NCI-H1417 (cell line): ENCODE measurements at regions not wholly inside any gene's neighbourhood (a gene's known extent, or its start where the extent isn't known, plus 50 kb on each side); places are given as distances from the start of the nearest gene placed in this dataset.

ENCODE experiments used
- DNase-seq, 3 experiments: peaks; one replicate each; lab custom pipeline; 2025; lab: John Stamatoyannopoulos, UW

- no peak for DNase-seq
Measured at GRCh38 chr12:89861086-89861485, 152.4 kb upstream of the ATP2B1 start.

GRCh38 chr12:89859508-89860220 lies 151.0 kb upstream of the ATP2B1 start:
- no peak for DNase-seq

GRCh38 chr12:89858718-89859117 lies 150.1 kb upstream of the ATP2B1 start:
- no peak for DNase-seq

GRCh38 chr12:89857652-89858274 lies 149.1 kb upstream of the ATP2B1 start:
- no peak for DNase-seq

DNA sequence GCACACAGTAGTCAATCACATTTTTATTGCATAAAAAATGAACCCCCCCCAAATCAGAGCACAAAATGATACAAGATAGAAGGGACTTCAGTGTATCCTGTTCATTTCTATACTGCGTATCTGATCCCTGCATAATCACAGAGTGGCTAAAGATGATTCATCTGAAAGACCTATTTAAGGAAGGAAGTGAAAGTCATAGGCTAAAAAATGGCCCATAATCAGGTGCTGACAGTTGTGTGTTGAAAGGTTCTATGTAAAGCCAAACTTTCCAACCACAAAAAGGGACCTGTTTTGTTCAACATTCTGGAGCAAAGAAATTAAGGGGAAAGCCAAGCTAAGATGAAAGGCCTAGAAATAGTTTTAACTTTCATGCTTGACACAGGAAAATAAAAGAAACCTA lies 147.8 kb upstream of the ATP2B1 start:
- DNase-seq = no peak

DNA sequence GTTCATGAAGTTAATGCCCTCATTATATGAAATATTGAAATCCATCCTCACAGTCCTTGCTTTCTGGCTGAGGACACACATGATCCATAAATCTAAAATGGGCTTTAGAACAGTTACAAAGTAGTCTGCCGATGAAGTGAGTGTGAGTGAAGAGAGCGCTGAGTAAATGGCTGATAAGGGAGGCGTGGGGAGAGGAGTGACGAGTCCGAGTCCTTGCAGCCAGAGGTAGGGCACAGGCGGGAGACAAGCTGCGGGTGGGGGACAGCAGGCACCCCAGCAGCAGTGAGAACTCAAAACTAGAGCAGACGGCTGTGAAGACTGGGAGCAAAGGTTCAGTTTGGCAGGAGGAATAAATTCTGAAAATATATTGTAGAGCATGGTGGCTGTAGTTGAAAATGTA lies 140.1 kb upstream of the ATP2B1 start:
- no peak for DNase-seq

GRCh38 chr12:89846473-89847055 lies 137.9 kb upstream of the ATP2B1 start:
- DNase-seq = no peak

- DNase-seq = no peak
Measured at GRCh38 chr12:89845767-89846166, 137.1 kb upstream of the ATP2B1 start.

GRCh38 chr12:89845366-89845765 lies 136.7 kb upstream of the ATP2B1 start:
- DNase-seq = no peak

GRCh38 chr12:89844539-89844938 lies 135.9 kb upstream of the ATP2B1 start:
- DNase-seq = no peak

DNA sequence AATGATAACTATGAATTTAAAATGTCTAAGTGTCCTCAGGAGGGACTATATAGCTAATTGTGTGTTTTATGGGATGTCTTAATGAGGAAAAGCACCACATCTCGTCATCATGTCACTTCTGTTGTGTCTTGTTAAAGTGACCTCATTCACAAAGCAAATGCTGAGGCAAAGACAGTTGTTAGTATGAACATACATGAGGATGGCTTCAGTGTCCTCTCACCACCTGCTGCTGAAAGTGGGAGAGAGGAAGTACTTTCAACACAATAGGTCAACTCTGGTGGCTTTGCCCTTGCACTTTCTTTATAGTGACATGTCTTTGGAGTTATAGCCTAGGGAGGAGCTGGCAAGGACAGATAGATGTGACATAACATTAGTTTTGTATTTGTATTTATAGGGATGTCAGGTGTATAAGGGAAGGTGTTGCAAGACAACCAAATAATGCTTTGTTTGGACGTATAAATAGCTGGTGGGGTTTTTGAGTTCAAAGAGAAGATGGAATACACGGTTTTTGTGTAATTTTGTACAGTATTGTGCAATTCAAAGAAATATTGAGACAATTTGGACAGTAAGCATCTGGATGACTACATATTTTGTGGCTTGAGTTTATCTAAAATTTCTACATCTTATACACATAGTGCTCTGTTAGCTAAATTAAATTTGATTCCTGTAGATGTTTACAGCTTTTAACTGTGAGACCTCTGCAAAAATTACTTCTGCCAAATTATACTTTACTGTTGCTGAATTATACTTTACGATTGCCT lies 131.7 kb upstream of the ATP2B1 start:
- peak in 2 of 3 experiments; percentile 4 to 25 for DNase-seq

- no peak for DNase-seq
Measured at GRCh38 chr12:89839444-89839843, 130.8 kb upstream of the ATP2B1 start.

GRCh38 chr12:89838833-89839232 lies 130.2 kb upstream of the ATP2B1 start:
- no peak for DNase-seq

DNA sequence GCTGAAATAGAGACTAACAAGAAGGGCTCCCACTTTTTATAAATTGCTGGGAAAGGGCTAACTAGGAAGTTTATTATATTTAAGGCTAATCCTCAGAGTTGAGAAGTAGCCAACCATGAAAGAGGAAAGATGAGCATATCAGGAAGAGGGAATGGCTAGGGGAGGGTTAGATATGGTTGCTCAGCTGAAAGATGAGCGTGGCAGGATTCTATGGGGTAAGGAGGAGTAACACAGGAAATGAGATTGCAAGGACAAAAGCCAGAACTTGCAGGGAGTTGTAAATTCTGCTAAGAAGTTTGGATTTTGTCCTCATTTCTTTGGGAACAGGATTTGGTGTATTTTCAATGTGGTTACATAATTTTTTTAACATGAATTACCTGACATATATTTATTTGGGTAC lies 127.4 kb upstream of the ATP2B1 start:
- no peak for DNase-seq

DNA sequence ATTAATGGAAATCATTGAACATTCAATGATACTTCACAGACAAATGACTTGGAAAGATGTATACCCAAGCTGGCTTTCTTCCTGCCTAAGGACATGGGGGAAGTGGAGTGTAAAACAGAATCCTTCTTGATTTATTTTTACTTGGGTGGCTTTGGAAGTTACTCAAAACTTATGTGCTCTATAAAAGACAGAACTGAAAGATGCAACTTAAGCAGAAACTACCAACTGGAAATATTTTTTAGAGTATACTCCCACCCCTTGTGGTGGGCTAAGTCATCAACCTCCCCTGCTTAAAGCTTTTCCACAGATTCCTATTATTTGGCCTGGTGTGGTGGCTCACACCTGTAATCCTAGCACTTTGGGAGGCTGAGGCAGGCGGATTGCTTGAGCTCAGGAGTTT lies 126.0 kb upstream of the ATP2B1 start:
- no peak for DNase-seq

- DNase-seq = no peak
Measured at GRCh38 chr12:89833337-89834252, 125.0 kb upstream of the ATP2B1 start.

DNA sequence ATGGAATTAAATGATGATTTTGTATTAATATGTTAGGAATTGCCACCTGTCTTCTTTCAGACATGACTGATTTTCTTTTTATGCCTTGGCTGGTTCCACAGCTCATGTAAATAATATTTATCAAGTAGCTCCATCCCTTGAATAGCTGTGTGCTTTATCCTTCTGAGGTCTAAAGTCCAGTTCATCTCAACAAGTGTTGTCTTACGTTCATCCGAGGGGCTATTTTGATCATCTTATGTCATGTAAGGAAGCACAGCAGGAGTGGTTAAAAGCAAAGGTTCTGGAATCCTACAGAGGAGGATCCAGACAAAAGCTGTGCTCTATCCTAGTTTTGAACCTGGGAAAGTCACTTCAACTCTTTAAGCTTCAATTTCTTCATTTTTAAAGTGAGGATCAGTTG lies 123.7 kb upstream of the ATP2B1 start:
- DNase-seq = no peak

DNA sequence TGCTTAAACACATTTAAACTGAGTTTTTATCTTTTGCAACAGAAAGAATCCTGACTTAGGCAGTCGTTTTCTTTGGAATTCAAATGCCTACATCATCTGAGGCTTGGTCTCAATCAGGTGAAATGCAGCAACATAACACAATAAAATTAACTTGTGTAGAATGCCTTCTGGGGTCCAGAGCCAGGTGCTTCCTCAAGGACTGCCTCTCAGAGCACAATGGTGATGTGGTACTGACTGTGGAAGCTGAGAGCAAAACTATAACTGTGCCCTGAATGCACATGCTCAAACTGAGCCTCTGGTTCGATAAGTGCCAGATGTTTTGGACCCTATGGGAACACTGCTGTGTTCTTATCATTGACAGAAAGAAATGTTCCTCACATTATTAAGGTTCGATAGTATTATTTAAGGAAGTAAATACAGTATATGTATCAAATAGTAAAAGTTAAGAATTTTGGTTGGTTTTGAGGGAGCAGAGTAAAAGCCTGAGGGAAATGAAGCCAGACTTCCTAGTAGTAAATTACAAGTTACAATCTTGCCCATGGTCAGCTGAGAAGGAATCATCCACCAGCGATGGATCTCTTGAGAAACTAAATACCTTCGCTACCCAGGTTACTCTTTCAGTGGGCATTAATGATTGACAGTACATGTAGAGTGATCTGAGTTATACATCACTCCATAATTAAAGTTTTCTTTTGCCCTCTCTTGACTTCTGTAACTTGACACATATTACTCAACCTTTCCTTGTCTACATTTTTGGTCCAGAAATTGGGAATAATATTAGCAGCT lies 122.9 kb upstream of the ATP2B1 start:
- no peak for DNase-seq

DNA sequence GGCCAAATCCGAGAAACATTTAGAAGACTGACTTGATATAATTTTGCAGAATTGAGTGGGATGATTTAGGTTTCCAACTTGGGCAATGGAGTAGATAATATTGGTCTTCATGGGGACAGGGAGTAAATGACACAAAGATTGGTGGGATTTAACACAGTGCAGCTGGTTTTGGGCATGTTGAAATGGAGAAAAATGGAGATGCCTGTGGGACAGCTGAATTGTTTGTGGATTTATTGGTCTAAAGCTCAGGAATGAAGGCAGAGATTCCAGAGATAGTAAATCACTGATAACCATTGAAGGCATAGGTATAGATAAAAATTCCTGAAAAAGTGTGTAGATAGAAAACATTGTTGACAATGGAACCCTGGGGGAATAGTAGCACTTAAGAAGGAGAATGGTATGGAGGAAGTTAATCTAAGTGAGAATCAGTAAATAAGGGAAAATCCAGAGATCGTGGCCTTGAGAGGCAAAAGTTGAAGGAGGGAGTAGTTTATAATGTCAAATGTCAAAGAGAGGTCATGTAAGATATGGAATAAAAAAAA lies 120.9 kb upstream of the ATP2B1 start:
- DNase-seq = no peak

- DNase-seq = no peak
Measured at GRCh38 chr12:89828575-89828974, 119.9 kb upstream of the ATP2B1 start.

DNA sequence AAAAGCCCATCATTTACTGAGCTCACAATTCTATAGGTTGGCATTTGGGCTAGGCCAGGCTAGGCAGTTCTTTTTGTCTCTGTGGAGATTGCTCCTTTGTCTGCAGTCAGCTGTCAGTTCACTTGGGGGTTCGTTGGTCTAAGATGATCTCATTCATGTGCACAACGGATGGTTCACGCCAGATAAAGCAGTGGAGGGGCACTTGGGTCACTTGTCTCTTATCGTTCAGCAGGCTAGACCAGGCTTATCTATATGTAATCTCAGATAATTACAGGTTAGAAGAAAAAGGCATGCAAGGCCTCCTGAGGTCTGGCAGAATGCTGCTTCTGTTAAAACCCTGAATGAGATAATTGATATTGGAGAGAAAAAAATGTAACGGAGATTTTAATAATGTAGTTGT lies 119.0 kb upstream of the ATP2B1 start:
- DNase-seq = peak in 2 of 3 experiments; percentile 47 to 79
